Lower leg skin (tissue), 3 donors: ENCODE measurements at regions not wholly inside any gene's neighbourhood (a gene's known extent, or its start where the extent isn't known, plus 50 kb on each side); places are given as distances from the start of the nearest gene placed in this dataset.

ENCODE experiments used
- POLR2A ChIP-seq, 2 donors: fragments of 450-650 bp; IDR thresholded peaks; one replicate each; pipeline ENCODE4 v1.6.1; 2016 to 2017; ENCODE audit warnings: antibody characterized with exemption in 2 of 2, mild to moderate bottlenecking in 1 of 2, moderate library complexity in 1 of 2
- TF ChIP-seq, protein P1 (sequence below), 3 donors: fragments of 450-650 bp; IDR thresholded peaks; one replicate each; pipeline ENCODE4 v1.5.1; 2016; ENCODE audit warnings: antibody characterized with exemption in 3 of 3, mild to moderate bottlenecking in 3 of 3, moderate library complexity in 2 of 3

DNA sequence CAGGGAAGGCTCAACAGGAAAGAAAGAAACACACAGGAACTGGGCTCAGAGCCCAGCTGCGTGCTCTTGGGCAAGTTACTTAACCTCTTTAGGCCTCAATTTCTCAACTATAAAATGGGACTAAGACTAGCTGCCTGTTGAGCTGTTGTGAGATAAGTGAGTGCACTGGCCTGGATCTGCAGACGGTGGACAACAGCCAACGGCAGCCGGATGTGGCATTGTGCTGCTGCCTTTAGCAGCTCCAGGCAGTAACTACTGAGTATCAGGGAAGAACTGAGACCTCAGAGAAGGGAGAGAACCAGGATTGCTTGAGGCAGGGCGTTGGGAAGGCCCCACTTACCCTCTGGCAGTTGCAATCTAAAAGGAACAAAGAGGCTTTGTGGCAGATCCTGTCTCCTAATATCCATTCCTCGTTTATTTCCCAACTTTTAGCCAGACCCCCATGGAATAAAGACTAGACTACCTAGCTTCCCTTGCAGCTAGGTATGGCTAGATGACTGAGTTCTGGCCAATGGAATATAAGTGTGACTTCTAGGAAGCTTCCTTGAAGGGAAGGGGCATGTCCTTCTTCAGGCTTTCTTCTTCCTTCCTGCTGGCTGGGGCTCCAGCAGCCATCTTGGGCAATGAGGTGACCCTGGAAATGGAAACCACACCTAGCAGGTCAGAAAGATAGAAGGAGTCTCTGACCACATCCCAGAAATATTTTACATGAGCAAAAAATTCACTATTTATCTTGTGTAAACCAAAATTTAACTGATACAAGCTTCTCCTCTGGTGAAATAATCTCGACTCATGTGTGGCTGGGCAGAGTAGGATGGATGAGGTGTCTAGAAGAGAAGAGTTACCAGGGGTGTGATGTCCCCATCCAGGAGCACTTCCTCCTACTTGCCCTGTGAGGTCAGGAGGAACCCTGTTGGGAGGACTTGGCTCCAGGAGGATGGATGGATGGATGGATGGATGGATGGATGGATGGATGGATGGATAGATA is 67.6 kb downstream of the MRPL14 start:
- no peak for TF ChIP-seq POLR2A (IDR thresholded peaks at IDR 0.05)
- TF ChIP-seq, protein P1, sequence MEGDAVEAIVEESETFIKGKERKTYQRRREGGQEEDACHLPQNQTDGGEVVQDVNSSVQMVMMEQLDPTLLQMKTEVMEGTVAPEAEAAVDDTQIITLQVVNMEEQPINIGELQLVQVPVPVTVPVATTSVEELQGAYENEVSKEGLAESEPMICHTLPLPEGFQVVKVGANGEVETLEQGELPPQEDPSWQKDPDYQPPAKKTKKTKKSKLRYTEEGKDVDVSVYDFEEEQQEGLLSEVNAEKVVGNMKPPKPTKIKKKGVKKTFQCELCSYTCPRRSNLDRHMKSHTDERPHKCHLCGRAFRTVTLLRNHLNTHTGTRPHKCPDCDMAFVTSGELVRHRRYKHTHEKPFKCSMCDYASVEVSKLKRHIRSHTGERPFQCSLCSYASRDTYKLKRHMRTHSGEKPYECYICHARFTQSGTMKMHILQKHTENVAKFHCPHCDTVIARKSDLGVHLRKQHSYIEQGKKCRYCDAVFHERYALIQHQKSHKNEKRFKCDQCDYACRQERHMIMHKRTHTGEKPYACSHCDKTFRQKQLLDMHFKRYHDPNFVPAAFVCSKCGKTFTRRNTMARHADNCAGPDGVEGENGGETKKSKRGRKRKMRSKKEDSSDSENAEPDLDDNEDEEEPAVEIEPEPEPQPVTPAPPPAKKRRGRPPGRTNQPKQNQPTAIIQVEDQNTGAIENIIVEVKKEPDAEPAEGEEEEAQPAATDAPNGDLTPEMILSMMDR (IDR thresholded peaks at IDR 0.05) = no peak
